Left lung (tissue), 4 donors: ENCODE measurements at regions not wholly inside any gene's neighbourhood (a gene's known extent, or its start where the extent isn't known, plus 50 kb on each side); places are given as distances from the start of the nearest gene placed in this dataset.

Source experiments
- ATAC-seq: fragments of 200-7000 bp; cut with Tn5 transposase; one replicate; pipeline ENCODE4 v1.9.1; 2020; ENCODE audit warnings: moderate library complexity
- DNase-seq, 4 donors: peaks; one replicate each; pipeline ENCODE4 v3.0.0-alpha.2; 2013 to 2020
- H3K27ac ChIP-seq, 2 donors: fragments of 200-600 bp; sonication (generic) in 1 of 2; one replicate each; pipeline versions ENCODE4 v1.5.0 to v1.8.0; 2020 to 2021
- H3K27me3 ChIP-seq, 2 donors: fragments of 200-600 bp; sonication (generic) in 1 of 2; one replicate each; pipeline versions ENCODE4 v1.5.0 to v1.8.0; 2020 to 2021
- H3K36me3 ChIP-seq, 2 donors: fragments of 200-600 bp; sonication (generic) in 1 of 2; one replicate each; pipeline versions ENCODE4 v1.5.0 to v1.8.0; 2020 to 2021
- H3K4me1 ChIP-seq, 2 donors: fragments of 200-600 bp; one replicate each; pipeline ENCODE4 v1.8.0; 2021
- H3K4me3 ChIP-seq, 2 donors: fragments of 200-600 bp; sonication (generic) in 1 of 2; one replicate each; pipeline versions ENCODE4 v1.5.0 to v1.8.0; 2020 to 2021; ENCODE audit warnings: mild to moderate bottlenecking in 1 of 2
- H3K9me3 ChIP-seq, 2 donors: fragments of 200-600 bp; sonication (generic) in 1 of 2; one replicate each; pipeline versions ENCODE4 v1.5.0 to v1.8.0; 2020 to 2021
- intact Hi-C, 2 donors: fragments of 100-400 bp; cut with DNase I; formaldehyde crosslinking; loops; one replicate each; pipeline versions ENCODE4 v1.11.2 to v1.14.2; 2022
- TF ChIP-seq, protein P1 (sequence below), 2 donors: fragments of 200-600 bp; sonication (generic) in 1 of 2; IDR thresholded peaks; one replicate each; pipeline versions ENCODE4 v1.5.0 to v1.8.0; 2021; ENCODE audit warnings: antibody characterized with exemption in 2 of 2
- donor health status: DM: no; HTN: yes; CAD: no.
- donor health status: DM: no; HTN: no; CAD: no.

DNA sequence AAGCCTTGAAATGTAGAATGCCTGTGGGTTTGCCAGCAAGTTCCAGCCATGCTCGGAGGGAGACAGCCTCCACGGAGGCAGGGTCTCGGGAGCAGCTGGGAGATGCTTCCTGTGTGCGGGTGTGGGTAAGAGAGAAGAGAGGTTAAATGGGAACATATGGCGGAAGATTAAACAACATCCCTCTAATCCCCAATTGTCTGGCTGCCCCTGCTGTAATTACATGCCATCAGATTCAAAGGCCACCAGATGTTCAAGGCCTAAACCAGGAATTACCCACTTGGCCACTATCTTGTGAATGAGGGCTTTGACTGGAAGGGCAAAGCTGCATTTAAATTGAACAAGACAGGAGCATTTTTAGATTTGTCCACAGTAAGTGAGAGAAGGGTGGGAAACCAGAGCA, 81.4 kb upstream of the BACE2 start:
- Histone ChIP-seq H3K4me3 (no peak overlapping the region), H3K9me3 (no peaks in the 10 kb centered on the region), H3K4me1 (no peaks in the 10 kb centered on the region), H3K27ac (no peak overlapping the region), H3K36me3 (no peaks in the 10 kb centered on the region), H3K27me3 (peaks cover 0 to 4% of the 10 kb centered on the region in 2 donors)
- DNase-seq (no peak), ATAC-seq (no peak)
- TF ChIP-seq, protein P1, sequence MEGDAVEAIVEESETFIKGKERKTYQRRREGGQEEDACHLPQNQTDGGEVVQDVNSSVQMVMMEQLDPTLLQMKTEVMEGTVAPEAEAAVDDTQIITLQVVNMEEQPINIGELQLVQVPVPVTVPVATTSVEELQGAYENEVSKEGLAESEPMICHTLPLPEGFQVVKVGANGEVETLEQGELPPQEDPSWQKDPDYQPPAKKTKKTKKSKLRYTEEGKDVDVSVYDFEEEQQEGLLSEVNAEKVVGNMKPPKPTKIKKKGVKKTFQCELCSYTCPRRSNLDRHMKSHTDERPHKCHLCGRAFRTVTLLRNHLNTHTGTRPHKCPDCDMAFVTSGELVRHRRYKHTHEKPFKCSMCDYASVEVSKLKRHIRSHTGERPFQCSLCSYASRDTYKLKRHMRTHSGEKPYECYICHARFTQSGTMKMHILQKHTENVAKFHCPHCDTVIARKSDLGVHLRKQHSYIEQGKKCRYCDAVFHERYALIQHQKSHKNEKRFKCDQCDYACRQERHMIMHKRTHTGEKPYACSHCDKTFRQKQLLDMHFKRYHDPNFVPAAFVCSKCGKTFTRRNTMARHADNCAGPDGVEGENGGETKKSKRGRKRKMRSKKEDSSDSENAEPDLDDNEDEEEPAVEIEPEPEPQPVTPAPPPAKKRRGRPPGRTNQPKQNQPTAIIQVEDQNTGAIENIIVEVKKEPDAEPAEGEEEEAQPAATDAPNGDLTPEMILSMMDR (IDR thresholded peaks at IDR 0.05): no peak
- intact Hi-C loops: no loop called here

GRCh38 chr21:41090981-41091380, 77.0 kb upstream of the BACE2 start:
- no peak overlapping the region for H3K27ac ChIP-seq
- TF ChIP-seq, protein P1 (IDR thresholded peaks at IDR 0.05): no peak

GRCh38 chr21:41091616-41092015, 76.3 kb upstream of the BACE2 start:
- H3K4me3 ChIP-seq: no peak overlapping the region
- intact Hi-C loops: no loop called here
- no peaks in the 10 kb centered on the region for H3K36me3 ChIP-seq
- ATAC-seq: no peak
- TF ChIP-seq, protein P1 (IDR thresholded peaks at IDR 0.05): no peak
- H3K9me3 ChIP-seq: no peaks in the 10 kb centered on the region
- H3K4me1 ChIP-seq: no peaks in the 10 kb centered on the region
- peaks cover 0 to 4% of the 10 kb centered on the region in 2 donors for H3K27me3 ChIP-seq
- peak in 2 of 4 donors; percentile 38 to 65 for DNase-seq
- no peak overlapping the region for H3K27ac ChIP-seq

More at GRCh38 chr21:41090981-41091380, 77.0 kb upstream of the BACE2 start:
- Histone ChIP-seq H3K4me1 (no peaks in the 10 kb centered on the region), H3K27me3 (peaks cover 0 to 4% of the 10 kb centered on the region in 2 donors), H3K9me3 (no peaks in the 10 kb centered on the region), H3K4me3 (no peak overlapping the region), H3K36me3 (no peaks in the 10 kb centered on the region)
- ATAC-seq (peak; percentile 95), DNase-seq (peak in 2 of 4 donors; percentile 36 to 65)
- intact Hi-C loops: no loop called here

GRCh38 chr21:41092312-41092711, 75.6 kb upstream of the BACE2 start:
- Histone ChIP-seq H3K9me3 (no peaks in the 10 kb centered on the region), H3K36me3 (no peaks in the 10 kb centered on the region), H3K4me3 (no peak overlapping the region), H3K27ac (no peak overlapping the region), H3K27me3 (peaks cover 0 to 4% of the 10 kb centered on the region in 2 donors), H3K4me1 (no peaks in the 10 kb centered on the region)
- intact Hi-C loops: no loop called here
- DNase-seq (no peak), ATAC-seq (no peak)
- TF ChIP-seq, protein P1 (IDR thresholded peaks at IDR 0.05): no peak

DNA sequence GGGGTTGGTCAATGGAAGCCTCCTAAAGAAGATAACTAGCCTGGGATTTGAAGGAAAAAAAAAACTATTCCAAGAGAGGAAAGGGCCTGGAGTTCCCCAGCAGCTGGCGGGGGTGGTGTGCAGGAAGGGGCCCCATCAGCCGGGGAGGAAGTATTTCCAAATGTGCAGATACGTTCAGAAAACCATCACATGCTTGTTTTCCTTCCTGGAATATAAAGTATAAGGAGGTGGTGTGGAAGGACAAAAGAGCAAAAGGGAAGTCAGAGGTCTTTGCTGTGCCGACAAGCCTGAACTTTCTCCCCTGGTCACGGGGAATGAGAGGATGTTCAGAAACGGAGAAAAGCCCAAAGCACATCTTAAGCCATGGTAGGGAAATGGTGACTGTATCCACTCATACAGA, 72.0 kb upstream of the BACE2 start:
- Histone ChIP-seq H3K4me3 (no peak overlapping the region), H3K4me1 (no peaks in the 10 kb centered on the region), H3K36me3 (no peaks in the 10 kb centered on the region), H3K9me3 (no peaks in the 10 kb centered on the region), H3K27me3 (no peaks in the 10 kb centered on the region), H3K27ac (no peak overlapping the region)
- no peak for DNase-seq
- no peak for ATAC-seq
- TF ChIP-seq, protein P1 (IDR thresholded peaks at IDR 0.05): no peak
- intact Hi-C loops: no loop called here
